ENCODE measurements at regions not wholly inside any gene's neighbourhood (a gene's known extent, or its start where the extent isn't known, plus 50 kb on each side); places are given as distances from the start of the nearest gene placed in this dataset.

DNA sequence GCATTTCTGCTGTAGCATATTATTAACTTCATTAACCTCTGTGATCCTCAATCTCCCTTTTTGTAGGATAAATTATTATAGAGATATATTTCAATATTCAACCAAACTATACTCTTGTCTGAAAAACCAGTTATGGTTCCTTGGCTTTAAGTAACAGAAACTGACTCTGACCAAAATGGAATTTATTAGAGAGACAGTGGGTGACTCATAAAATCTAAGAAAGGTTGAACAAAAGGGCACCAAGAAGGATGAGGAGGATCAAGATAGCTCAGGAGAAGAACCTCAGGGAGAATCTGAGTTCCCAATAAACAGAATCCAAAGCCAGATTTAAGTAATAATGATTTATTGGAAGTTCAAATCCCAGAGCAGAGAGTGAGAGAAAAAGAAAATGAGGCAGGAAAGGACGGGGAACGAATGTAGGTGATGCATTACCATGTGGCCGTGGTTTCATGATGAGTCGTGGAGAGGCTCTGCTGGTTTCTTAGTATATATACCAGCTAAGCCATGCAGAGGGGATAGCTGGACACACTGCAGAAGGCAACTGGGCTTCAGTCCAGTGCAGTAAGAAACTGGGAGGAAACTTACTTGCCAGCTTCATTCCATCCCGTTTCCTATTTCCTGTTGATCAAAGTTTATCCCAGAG is 151.5 kb upstream of the GOT2 start:
- WGBS: 83% methylated on average over 5 of the region's 5 CpGs

More for the DNA sequence above, 151.5 kb upstream of the GOT2 start:
- Histone ChIP-seq H3K27me3 (ENCODE audit: control insufficient read depth in 4 of 4, insufficient read depth in 4 of 4, low read length in 3 of 4) (no peaks in the 10 kb centered on the region), H3K4me3 (ENCODE audit: low read depth in 1 of 3, low read length in 3 of 3) (no peak overlapping the region), H3K9ac (ENCODE audit: low read depth in 1 of 2, low read length in 2 of 2) (no peak overlapping the region), H3K36me3 (ENCODE audit: control insufficient read depth in 4 of 4, insufficient read depth in 3 of 4, low read depth in 1 of 4, low read length in 3 of 4) (no peaks in the 10 kb centered on the region), H3K27ac (ENCODE audit: low read depth in 1 of 2, low read length in 2 of 2) (no peak overlapping the region), H3K4me1 (ENCODE audit: control insufficient read depth in 4 of 4, insufficient read depth in 4 of 4, low read length in 3 of 4) (no peaks in the 10 kb centered on the region), H3K9me3 (ENCODE audit: control insufficient read depth in 4 of 4, low read length in 3 of 4) (no peaks in the 10 kb centered on the region)
- no peak for DNase-seq (ENCODE audit: low spot score)
- TF ChIP-seq RAD21 (IDR thresholded peaks at IDR 0.05) (no peak), NR2F2 (IDR thresholded peaks at IDR 0.05) (no peak), SP1 (IDR thresholded peaks at IDR 0.05) (no peak), ZBTB33 (IDR thresholded peaks at IDR 0.05) (no peak), HNF4G (IDR thresholded peaks at IDR 0.05) (no peak), GABPA (IDR thresholded peaks at IDR 0.05 in 1 of 2, conservative IDR thresholded peaks at IDR 0.05 in 1 of 2) (no peak), RXRA (IDR thresholded peaks at IDR 0.05) (no peak), JUND (IDR thresholded peaks at IDR 0.05) (no peak), FOXA2 (IDR thresholded peaks at IDR 0.05) (no peak), TAF1 (conservative IDR thresholded peaks at IDR 0.05) (no peak), FOXA1 (IDR thresholded peaks at IDR 0.05) (no peak), EGR1 (IDR thresholded peaks at IDR 0.05; ENCODE audit: low read depth in 2 of 2) (no peak), HNF4A (conservative IDR thresholded peaks at IDR 0.05) (no peak), YY1 (IDR thresholded peaks at IDR 0.05) (no peak)
- TF ChIP-seq, protein P1, sequence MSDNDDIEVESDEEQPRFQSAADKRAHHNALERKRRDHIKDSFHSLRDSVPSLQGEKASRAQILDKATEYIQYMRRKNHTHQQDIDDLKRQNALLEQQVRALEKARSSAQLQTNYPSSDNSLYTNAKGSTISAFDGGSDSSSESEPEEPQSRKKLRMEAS (IDR thresholded peaks at IDR 0.05): no peak
- TF ChIP-seq, protein P2, sequence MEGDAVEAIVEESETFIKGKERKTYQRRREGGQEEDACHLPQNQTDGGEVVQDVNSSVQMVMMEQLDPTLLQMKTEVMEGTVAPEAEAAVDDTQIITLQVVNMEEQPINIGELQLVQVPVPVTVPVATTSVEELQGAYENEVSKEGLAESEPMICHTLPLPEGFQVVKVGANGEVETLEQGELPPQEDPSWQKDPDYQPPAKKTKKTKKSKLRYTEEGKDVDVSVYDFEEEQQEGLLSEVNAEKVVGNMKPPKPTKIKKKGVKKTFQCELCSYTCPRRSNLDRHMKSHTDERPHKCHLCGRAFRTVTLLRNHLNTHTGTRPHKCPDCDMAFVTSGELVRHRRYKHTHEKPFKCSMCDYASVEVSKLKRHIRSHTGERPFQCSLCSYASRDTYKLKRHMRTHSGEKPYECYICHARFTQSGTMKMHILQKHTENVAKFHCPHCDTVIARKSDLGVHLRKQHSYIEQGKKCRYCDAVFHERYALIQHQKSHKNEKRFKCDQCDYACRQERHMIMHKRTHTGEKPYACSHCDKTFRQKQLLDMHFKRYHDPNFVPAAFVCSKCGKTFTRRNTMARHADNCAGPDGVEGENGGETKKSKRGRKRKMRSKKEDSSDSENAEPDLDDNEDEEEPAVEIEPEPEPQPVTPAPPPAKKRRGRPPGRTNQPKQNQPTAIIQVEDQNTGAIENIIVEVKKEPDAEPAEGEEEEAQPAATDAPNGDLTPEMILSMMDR (IDR thresholded peaks at IDR 0.05; ENCODE audit: low read depth, low read length, missing input control): no peak
- TF ChIP-seq, protein P3, sequence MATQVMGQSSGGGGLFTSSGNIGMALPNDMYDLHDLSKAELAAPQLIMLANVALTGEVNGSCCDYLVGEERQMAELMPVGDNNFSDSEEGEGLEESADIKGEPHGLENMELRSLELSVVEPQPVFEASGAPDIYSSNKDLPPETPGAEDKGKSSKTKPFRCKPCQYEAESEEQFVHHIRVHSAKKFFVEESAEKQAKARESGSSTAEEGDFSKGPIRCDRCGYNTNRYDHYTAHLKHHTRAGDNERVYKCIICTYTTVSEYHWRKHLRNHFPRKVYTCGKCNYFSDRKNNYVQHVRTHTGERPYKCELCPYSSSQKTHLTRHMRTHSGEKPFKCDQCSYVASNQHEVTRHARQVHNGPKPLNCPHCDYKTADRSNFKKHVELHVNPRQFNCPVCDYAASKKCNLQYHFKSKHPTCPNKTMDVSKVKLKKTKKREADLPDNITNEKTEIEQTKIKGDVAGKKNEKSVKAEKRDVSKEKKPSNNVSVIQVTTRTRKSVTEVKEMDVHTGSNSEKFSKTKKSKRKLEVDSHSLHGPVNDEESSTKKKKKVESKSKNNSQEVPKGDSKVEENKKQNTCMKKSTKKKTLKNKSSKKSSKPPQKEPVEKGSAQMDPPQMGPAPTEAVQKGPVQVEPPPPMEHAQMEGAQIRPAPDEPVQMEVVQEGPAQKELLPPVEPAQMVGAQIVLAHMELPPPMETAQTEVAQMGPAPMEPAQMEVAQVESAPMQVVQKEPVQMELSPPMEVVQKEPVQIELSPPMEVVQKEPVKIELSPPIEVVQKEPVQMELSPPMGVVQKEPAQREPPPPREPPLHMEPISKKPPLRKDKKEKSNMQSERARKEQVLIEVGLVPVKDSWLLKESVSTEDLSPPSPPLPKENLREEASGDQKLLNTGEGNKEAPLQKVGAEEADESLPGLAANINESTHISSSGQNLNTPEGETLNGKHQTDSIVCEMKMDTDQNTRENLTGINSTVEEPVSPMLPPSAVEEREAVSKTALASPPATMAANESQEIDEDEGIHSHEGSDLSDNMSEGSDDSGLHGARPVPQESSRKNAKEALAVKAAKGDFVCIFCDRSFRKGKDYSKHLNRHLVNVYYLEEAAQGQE (IDR thresholded peaks at IDR 0.05): no peak
- TF ChIP-seq, protein P4, sequence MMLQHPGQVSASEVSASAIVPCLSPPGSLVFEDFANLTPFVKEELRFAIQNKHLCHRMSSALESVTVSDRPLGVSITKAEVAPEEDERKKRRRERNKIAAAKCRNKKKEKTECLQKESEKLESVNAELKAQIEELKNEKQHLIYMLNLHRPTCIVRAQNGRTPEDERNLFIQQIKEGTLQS (IDR thresholded peaks at IDR 0.05): no peak

All from liver (tissue), 8 donors.